ENCODE measurements at regions not wholly inside any gene's neighbourhood (a gene's known extent, or its start where the extent isn't known, plus 50 kb on each side); places are given as distances from the start of the nearest gene placed in this dataset.
"Not testable (repeated sequence)": the region's sequence is repeated elsewhere in the genome, so short reads cannot be mapped to it uniquely, and the experiment has no call there.

GRCh38 chr15:69686626-69687025, 234.0 kb downstream of the RPLP1 start:
- DNase-seq = no peak

- DNase-seq = no peak
These were observed 236.5 kb downstream of the RPLP1 start for GRCh38 chr15:69689133-69689532.

GRCh38 chr15:69691307-69692015, 238.8 kb downstream of the RPLP1 start:
- DNase-seq = no peak

- DNase-seq = no peak
These were observed 239.7 kb downstream of the RPLP1 start for GRCh38 chr15:69692342-69692741.

- DNase-seq = no peak
These were observed 240.4 kb downstream of the RPLP1 start for GRCh38 chr15:69693059-69693458.

- no peak for DNase-seq
These were observed 244.3 kb downstream of the RPLP1 start for GRCh38 chr15:69696946-69697345.

- peak; percentile 62 for DNase-seq
These were observed 245.3 kb downstream of the RPLP1 start for GRCh38 chr15:69697916-69698315.

GRCh38 chr15:69699096-69699495, 246.5 kb downstream of the RPLP1 start:
- no peak for DNase-seq

- no peak for DNase-seq
These were observed 247.8 kb downstream of the RPLP1 start for GRCh38 chr15:69700380-69700779.

GRCh38 chr15:69701198-69701597, 248.6 kb downstream of the RPLP1 start:
- no peak for DNase-seq

- DNase-seq = no peak
These were observed 251.0 kb downstream of the RPLP1 start for GRCh38 chr15:69703532-69704187.

GRCh38 chr15:69704229-69704628, 251.6 kb downstream of the RPLP1 start:
- DNase-seq = no peak

GRCh38 chr15:69704700-69705099, 252.1 kb downstream of the RPLP1 start:
- no peak for DNase-seq

GRCh38 chr15:69706353-69707097, 253.9 kb downstream of the RPLP1 start:
- no peak for DNase-seq

- DNase-seq = not testable (repeated sequence)
These were observed 254.6 kb downstream of the RPLP1 start for GRCh38 chr15:69707241-69707640.

GRCh38 chr15:69708436-69709122, 256.0 kb downstream of the RPLP1 start:
- not testable (repeated sequence) for DNase-seq

- no peak for DNase-seq
These were observed 260.4 kb downstream of the RPLP1 start for GRCh38 chr15:69712991-69713390.

GRCh38 chr15:69713726-69714559, 261.3 kb downstream of the RPLP1 start:
- no peak for DNase-seq

GRCh38 chr15:69715210-69715609, 262.6 kb downstream of the RPLP1 start:
- DNase-seq = no peak

- no peak for DNase-seq
These were observed 265.8 kb downstream of the RPLP1 start for GRCh38 chr15:69718436-69718835.

- DNase-seq = no peak
These were observed 266.3 kb downstream of the RPLP1 start for GRCh38 chr15:69718916-69719315.

GRCh38 chr15:69719527-69720240, 267.1 kb downstream of the RPLP1 start:
- no peak for DNase-seq
